MM.1S (cell line): ENCODE measurements at regions not wholly inside any gene's neighbourhood (a gene's known extent, or its start where the extent isn't known, plus 50 kb on each side); places are given as distances from the start of the nearest gene placed in this dataset.

ENCODE experiments used
- EZH2 ChIP-seq: fragments of 300-600 bp; sonication (generic); optimal IDR thresholded peaks from 2 replicates; pipeline ENCODE3; 2017; ENCODE audit warnings: low read depth, mild to moderate bottlenecking, antibody characterized with exemption, low read length, mixed read lengths
- TF ChIP-seq, protein P1 (sequence below): fragments of 300-600 bp; sonication (generic); IDR thresholded peaks from 2 replicates; pipeline ENCODE4 v1.5.1; 2016; ENCODE audit warnings: antibody characterized with exemption, low read length, mixed read lengths

DNA sequence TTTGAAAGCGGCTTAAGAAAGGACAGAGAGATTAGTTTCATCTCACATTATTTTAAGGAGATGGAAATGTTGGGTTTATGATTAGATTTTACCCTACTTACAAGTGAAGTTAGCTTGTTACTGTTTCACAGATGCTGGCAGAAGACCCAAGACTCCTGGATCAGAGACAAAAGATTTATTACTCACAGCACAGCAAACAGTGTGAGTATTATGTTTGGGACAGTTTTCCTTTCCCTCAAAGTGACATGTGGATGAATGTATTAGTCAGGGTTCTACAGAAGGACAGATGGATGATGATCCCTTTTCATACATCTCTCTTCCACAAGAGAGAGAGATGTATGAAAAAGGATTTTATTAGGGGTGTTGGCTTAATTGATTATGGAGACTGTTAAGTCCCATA lies 281.8 kb upstream of the CDH2 start:
- TF ChIP-seq, protein P1, sequence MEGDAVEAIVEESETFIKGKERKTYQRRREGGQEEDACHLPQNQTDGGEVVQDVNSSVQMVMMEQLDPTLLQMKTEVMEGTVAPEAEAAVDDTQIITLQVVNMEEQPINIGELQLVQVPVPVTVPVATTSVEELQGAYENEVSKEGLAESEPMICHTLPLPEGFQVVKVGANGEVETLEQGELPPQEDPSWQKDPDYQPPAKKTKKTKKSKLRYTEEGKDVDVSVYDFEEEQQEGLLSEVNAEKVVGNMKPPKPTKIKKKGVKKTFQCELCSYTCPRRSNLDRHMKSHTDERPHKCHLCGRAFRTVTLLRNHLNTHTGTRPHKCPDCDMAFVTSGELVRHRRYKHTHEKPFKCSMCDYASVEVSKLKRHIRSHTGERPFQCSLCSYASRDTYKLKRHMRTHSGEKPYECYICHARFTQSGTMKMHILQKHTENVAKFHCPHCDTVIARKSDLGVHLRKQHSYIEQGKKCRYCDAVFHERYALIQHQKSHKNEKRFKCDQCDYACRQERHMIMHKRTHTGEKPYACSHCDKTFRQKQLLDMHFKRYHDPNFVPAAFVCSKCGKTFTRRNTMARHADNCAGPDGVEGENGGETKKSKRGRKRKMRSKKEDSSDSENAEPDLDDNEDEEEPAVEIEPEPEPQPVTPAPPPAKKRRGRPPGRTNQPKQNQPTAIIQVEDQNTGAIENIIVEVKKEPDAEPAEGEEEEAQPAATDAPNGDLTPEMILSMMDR, result no peak
- TF ChIP-seq EZH2, result no peak
